ENCODE measurements at regions not wholly inside any gene's neighbourhood (a gene's known extent, or its start where the extent isn't known, plus 50 kb on each side); places are given as distances from the start of the nearest gene placed in this dataset.
"Not testable (repeated sequence)": the region's sequence is repeated elsewhere in the genome, so short reads cannot be mapped to it uniquely, and the experiment has no call there.

- POLR2A ChIA-PET, result no interaction called here
- TF ChIP-seq, protein P1, sequence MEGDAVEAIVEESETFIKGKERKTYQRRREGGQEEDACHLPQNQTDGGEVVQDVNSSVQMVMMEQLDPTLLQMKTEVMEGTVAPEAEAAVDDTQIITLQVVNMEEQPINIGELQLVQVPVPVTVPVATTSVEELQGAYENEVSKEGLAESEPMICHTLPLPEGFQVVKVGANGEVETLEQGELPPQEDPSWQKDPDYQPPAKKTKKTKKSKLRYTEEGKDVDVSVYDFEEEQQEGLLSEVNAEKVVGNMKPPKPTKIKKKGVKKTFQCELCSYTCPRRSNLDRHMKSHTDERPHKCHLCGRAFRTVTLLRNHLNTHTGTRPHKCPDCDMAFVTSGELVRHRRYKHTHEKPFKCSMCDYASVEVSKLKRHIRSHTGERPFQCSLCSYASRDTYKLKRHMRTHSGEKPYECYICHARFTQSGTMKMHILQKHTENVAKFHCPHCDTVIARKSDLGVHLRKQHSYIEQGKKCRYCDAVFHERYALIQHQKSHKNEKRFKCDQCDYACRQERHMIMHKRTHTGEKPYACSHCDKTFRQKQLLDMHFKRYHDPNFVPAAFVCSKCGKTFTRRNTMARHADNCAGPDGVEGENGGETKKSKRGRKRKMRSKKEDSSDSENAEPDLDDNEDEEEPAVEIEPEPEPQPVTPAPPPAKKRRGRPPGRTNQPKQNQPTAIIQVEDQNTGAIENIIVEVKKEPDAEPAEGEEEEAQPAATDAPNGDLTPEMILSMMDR (IDR thresholded peaks at IDR 0.05; ENCODE audit: insufficient read depth, low read length, missing control alignments), result no peak
- CTCF ChIA-PET, result no interaction called here
- no peak for DNase-seq (ENCODE audit: low read depth, low spot score)
- no peak overlapping the region for H3K4me3 ChIP-seq (ENCODE audit: low read depth, low read length)
Observed at GRCh38 chrX:14303891-14304290, 225.4 kb upstream of the GLRA2 start.

- CTCF ChIA-PET; DNase-seq (ENCODE audit: low read depth, low spot score); POLR2A ChIA-PET; H3K4me3 ChIP-seq (ENCODE audit: low read depth, low read length): not testable (repeated sequence)
Observed at GRCh38 chrX:14302561-14302960, 226.8 kb upstream of the GLRA2 start.

- POLR2A ChIA-PET, result no interaction called here
- TF ChIP-seq, protein P1 (IDR thresholded peaks at IDR 0.05; ENCODE audit: insufficient read depth, low read length, missing control alignments), result no peak
- CTCF ChIA-PET, result no interaction called here
- no peak for DNase-seq (ENCODE audit: low read depth, low spot score)
- no peak overlapping the region for H3K4me3 ChIP-seq (ENCODE audit: low read depth, low read length)
Observed at GRCh38 chrX:14300376-14300775, 229.0 kb upstream of the GLRA2 start.

- ChIA-PET CTCF (no interaction called here), POLR2A (no interaction called here)
- no peak for DNase-seq (ENCODE audit: low read depth, low spot score)
- H3K4me3 ChIP-seq (ENCODE audit: low read depth, low read length), result no peak overlapping the region
- TF ChIP-seq, protein P1 (IDR thresholded peaks at IDR 0.05; ENCODE audit: insufficient read depth, low read length, missing control alignments), result no peak
Observed at GRCh38 chrX:14295426-14295825, 233.9 kb upstream of the GLRA2 start.

- ChIA-PET CTCF (no interaction called here), POLR2A (no interaction called here)
- TF ChIP-seq, protein P1 (IDR thresholded peaks at IDR 0.05; ENCODE audit: insufficient read depth, low read length, missing control alignments), result no peak
- H3K4me3 ChIP-seq (ENCODE audit: low read depth, low read length), result no peak overlapping the region
- DNase-seq (ENCODE audit: low read depth, low spot score), result no peak
Observed at GRCh38 chrX:14291666-14292500, 237.5 kb upstream of the GLRA2 start.

- no peak overlapping the region for H3K4me3 ChIP-seq (ENCODE audit: low read depth, low read length)
- TF ChIP-seq, protein P1 (IDR thresholded peaks at IDR 0.05; ENCODE audit: insufficient read depth, low read length, missing control alignments), result no peak
- POLR2A ChIA-PET, result no interaction called here
- CTCF ChIA-PET, result no interaction called here
- no peak for DNase-seq (ENCODE audit: low read depth, low spot score)
Observed at GRCh38 chrX:14290335-14290734, 239.0 kb upstream of the GLRA2 start.

DNA sequence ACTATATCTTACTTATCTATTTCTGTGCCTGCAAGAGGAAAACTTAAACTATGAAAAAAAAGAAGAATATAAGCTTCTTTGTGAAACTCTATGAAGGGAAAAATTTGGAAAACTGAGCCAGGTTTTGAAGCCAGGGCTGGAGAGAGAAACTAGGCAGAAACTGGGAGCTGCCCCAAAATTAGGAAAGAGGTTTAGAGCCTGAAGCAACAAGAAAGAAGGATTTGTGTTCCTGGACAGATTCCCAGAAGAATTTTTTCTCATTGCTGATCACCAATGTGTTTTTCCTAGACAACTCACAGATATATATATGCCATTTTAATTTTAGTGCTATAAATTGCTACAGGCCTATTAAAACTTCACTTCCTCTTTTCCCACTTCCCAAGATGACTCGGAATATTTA, 245.0 kb upstream of the GEMIN8 start:
- no peak overlapping the region for H3K4me3 ChIP-seq (ENCODE audit: low read depth, low read length)
- CTCF ChIA-PET, result no interaction called here
- POLR2A ChIA-PET, result no interaction called here
- DNase-seq (ENCODE audit: low read depth, low spot score), result no peak
- TF ChIP-seq, protein P1 (IDR thresholded peaks at IDR 0.05; ENCODE audit: insufficient read depth, low read length, missing control alignments), result no peak
